ENCODE measurements at regions not wholly inside any gene's neighbourhood (a gene's known extent, or its start where the extent isn't known, plus 50 kb on each side); places are given as distances from the start of the nearest gene placed in this dataset.

GRCh38 chr12:59999291-59999690 lies 403.5 kb downstream of the SLC16A7 start:
- TF ChIP-seq EZH2phosphoT487 (IDR thresholded peaks at IDR 0.05; ENCODE audit: low read depth, severe bottlenecking, unreplicated experiment) (no peak), CTCF (IDR thresholded peaks at IDR 0.05; ENCODE audit: poor library complexity) (no peak), EZH2 (IDR thresholded peaks at IDR 0.05; ENCODE audit: borderline replicate concordance) (no peak)

Measured in hepatocyte (in vitro differentiated cells).